Testis (tissue), 2 donors: ENCODE measurements at regions not wholly inside any gene's neighbourhood (a gene's known extent, or its start where the extent isn't known, plus 50 kb on each side); places are given as distances from the start of the nearest gene placed in this dataset.

Experiments used
- DNase-seq: peaks from one replicate; pipeline ENCODE4 v3.0.0-alpha.2; 2019
- H3K27ac ChIP-seq, 2 donors: fragments of 200-600 bp; sonication (generic); one replicate each; pipeline ENCODE4 v1.5.1; 2019
- H3K27me3 ChIP-seq: fragments of 200-600 bp; sonication (generic); one replicate; pipeline ENCODE4 v1.5.1; 2019
- H3K36me3 ChIP-seq: fragments of 200-600 bp; sonication (generic); one replicate; pipeline ENCODE4 v1.5.1; 2017; ENCODE audit warnings: low read depth; ENCODE audit errors: missing control alignments
- H3K4me1 ChIP-seq: fragments of 200-600 bp; sonication (generic); one replicate; pipeline ENCODE4 v1.5.1; 2019
- H3K4me3 ChIP-seq, 2 donors: fragments of 200-600 bp; sonication (generic); one replicate each; pipeline ENCODE4 v1.5.1; 2017 to 2019
- H3K9me3 ChIP-seq: fragments of 200-600 bp; sonication (generic); one replicate; pipeline ENCODE4 v1.5.1; 2017
- POLR2A ChIP-seq: fragments of 450-650 bp; IDR thresholded peaks from one replicate; pipeline ENCODE4 v1.6.1; 2017; ENCODE audit warnings: antibody characterized with exemption, mild to moderate bottlenecking, moderate library complexity
- WGBS, 2 donors: methylation state at CpG; one replicate each; pipeline ENCODE4 v1.1.5; 2018; 5-methylcytosine and 5-hydroxymethylcytosine counted together
- intact Hi-C: fragments of 100-400 bp; cut with DNase I; formaldehyde crosslinking; loops from one replicate; pipeline ENCODE4 v1.15.1; 2023; ENCODE audit warnings: low total_unique reads
- TF ChIP-seq, protein P1 (sequence below), 3 experiments: fragments of 450-650 bp in 2 of 3; fragments of 200-600 bp in 1 of 3; sonication (generic) in 1 of 3; IDR thresholded peaks; one replicate each; pipeline ENCODE4 v1.5.1; 2016 to 2019; ENCODE audit warnings: antibody characterized with exemption in 3 of 3, mild to moderate bottlenecking in 2 of 3, moderate library complexity in 1 of 3

- Histone ChIP-seq H3K4me1 (no peaks in the 10 kb centered on the region), H3K9me3 (no peaks in the 10 kb centered on the region), H3K36me3 (no peaks in the 10 kb centered on the region), H3K27me3 (no peaks in the 10 kb centered on the region), H3K4me3 (no peak overlapping the region), H3K27ac (no peak overlapping the region)
- TF ChIP-seq POLR2A: no peak
- TF ChIP-seq, protein P1, sequence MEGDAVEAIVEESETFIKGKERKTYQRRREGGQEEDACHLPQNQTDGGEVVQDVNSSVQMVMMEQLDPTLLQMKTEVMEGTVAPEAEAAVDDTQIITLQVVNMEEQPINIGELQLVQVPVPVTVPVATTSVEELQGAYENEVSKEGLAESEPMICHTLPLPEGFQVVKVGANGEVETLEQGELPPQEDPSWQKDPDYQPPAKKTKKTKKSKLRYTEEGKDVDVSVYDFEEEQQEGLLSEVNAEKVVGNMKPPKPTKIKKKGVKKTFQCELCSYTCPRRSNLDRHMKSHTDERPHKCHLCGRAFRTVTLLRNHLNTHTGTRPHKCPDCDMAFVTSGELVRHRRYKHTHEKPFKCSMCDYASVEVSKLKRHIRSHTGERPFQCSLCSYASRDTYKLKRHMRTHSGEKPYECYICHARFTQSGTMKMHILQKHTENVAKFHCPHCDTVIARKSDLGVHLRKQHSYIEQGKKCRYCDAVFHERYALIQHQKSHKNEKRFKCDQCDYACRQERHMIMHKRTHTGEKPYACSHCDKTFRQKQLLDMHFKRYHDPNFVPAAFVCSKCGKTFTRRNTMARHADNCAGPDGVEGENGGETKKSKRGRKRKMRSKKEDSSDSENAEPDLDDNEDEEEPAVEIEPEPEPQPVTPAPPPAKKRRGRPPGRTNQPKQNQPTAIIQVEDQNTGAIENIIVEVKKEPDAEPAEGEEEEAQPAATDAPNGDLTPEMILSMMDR (IDR thresholded peaks at IDR 0.05): no peak
- DNase-seq: no peak
- intact Hi-C loops: no loop called here
- WGBS, 2 donors: 88 to 95% methylated on average over 1 of the region's 1 CpG
These were observed 83.1 kb upstream of the CCDC54 start for GRCh38 chr3:107294117-107294516.

DNA sequence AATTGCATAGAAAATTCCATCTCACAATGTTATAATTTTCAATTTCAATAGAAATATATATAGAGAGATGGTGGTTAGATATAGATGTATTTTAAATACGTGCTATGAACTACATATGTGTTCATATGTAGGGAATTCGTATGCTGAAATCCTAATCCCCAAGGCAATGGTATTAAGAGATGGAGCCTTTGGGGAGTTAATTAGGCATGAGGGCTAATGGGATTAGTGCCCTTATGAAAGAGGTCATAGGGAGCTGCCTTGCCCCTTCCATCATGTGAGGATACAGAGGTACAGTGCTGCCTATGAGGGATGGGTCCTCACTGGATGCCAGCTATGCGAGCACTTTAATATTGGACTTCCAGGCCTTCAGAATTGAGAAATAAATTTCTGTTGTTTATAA is 79.6 kb upstream of the CCDC54 start:
- no peaks in the 10 kb centered on the region for H3K4me1 ChIP-seq
- TF ChIP-seq, protein P1 (IDR thresholded peaks at IDR 0.05): no peak
- no peak for TF ChIP-seq POLR2A
- intact Hi-C loops: no loop called here
- no peaks in the 10 kb centered on the region for H3K9me3 ChIP-seq
- no peaks in the 10 kb centered on the region for H3K27me3 ChIP-seq
- no peaks in the 10 kb centered on the region for H3K36me3 ChIP-seq
- 94 to 95% methylated on average over 3 of the region's 3 CpGs for WGBS, 2 donors
- no peak for DNase-seq
- H3K4me3 ChIP-seq: no peak overlapping the region
- H3K27ac ChIP-seq: no peak overlapping the region

GRCh38 chr3:107307205-107307604 is 70.0 kb upstream of the CCDC54 start:
- TF ChIP-seq, protein P1 (IDR thresholded peaks at IDR 0.05): no peak
- TF ChIP-seq POLR2A: no peak
- no peaks in the 10 kb centered on the region for H3K36me3 ChIP-seq
- no peak for DNase-seq

GRCh38 chr3:107308716-107309115 is 68.5 kb upstream of the CCDC54 start:
- intact Hi-C loops: no loop called here
- DNase-seq: no peak
- 83 to 93% methylated on average over 2 of the region's 2 CpGs for WGBS, 2 donors

More at GRCh38 chr3:107307205-107307604, 70.0 kb upstream of the CCDC54 start:
- Histone ChIP-seq H3K27ac (no peak overlapping the region), H3K27me3 (no peaks in the 10 kb centered on the region), H3K4me3 (no peak overlapping the region), H3K9me3 (no peaks in the 10 kb centered on the region), H3K4me1 (no peaks in the 10 kb centered on the region)
- 80 to 98% methylated on average over 2 of the region's 2 CpGs for WGBS, 2 donors
- intact Hi-C loops: no loop called here

DNA sequence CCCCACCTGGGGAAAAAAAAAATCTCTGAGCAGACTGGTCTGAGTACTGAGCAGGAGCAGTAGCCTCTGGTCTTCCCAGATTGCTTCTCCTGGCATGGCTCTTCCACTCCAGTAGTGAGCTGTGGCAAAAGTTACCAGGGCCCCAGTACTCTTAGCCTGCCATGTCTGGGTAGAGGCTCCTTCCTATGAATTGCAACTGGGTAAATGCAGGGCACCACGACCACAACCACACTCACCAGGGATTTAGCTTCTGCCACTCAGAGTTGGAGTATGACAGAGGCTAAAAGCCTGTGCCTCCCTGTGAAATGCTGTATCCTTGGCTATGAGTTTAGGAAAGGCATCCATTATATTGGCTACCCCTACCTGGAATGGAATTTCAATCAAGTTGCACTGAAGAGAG is 67.9 kb upstream of the CCDC54 start:
- no peaks in the 10 kb centered on the region for H3K36me3 ChIP-seq
- H3K27me3 ChIP-seq: no peaks in the 10 kb centered on the region
- WGBS, 2 donors: 71 to 92% methylated on average over 1 of the region's 1 CpG
- no peak overlapping the region for H3K4me3 ChIP-seq
- no peak overlapping the region for H3K27ac ChIP-seq
- TF ChIP-seq, protein P1 (IDR thresholded peaks at IDR 0.05): no peak
- no peak for TF ChIP-seq POLR2A
- intact Hi-C loops: no loop called here
- H3K4me1 ChIP-seq: no peaks in the 10 kb centered on the region
- H3K9me3 ChIP-seq: no peaks in the 10 kb centered on the region
- DNase-seq: no peak

More at GRCh38 chr3:107308716-107309115, 68.5 kb upstream of the CCDC54 start:
- H3K4me3 ChIP-seq: no peak overlapping the region
- TF ChIP-seq, protein P1 (IDR thresholded peaks at IDR 0.05): no peak
- TF ChIP-seq POLR2A: no peak
- no peaks in the 10 kb centered on the region for H3K36me3 ChIP-seq
- no peaks in the 10 kb centered on the region for H3K27me3 ChIP-seq
- no peaks in the 10 kb centered on the region for H3K4me1 ChIP-seq
- no peaks in the 10 kb centered on the region for H3K9me3 ChIP-seq
- no peak overlapping the region for H3K27ac ChIP-seq
